GM19240 (cell line): ENCODE measurements at regions not wholly inside any gene's neighbourhood (a gene's known extent, or its start where the extent isn't known, plus 50 kb on each side); places are given as distances from the start of the nearest gene placed in this dataset.

Experiments used
- DNase-seq: peaks from one replicate; pipeline ENCODE4 v3.0.0; 2011; ENCODE audit warnings: low spot score; ENCODE audit not compliant: insufficient read length

DNA sequence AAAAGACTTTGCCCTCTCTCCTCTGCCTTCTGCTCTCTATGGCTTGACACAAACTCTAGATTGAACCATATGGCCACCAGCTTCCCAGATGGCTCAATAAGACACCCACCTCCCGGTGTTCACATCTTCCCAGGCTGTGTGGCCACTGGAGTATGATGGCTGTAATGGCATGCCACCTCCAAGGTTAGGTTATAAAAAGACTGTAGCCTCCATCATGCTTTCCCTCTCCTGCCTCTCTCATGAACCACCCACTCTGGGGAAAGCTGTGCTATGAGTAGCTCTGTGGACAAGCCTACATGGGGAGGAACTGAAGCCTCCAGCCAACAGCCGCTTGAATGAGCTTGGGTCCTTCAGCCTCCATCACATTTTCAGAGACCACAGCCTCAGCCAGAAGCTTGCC lies 479.2 kb downstream of the MIAT start:
- no peak for DNase-seq

DNA sequence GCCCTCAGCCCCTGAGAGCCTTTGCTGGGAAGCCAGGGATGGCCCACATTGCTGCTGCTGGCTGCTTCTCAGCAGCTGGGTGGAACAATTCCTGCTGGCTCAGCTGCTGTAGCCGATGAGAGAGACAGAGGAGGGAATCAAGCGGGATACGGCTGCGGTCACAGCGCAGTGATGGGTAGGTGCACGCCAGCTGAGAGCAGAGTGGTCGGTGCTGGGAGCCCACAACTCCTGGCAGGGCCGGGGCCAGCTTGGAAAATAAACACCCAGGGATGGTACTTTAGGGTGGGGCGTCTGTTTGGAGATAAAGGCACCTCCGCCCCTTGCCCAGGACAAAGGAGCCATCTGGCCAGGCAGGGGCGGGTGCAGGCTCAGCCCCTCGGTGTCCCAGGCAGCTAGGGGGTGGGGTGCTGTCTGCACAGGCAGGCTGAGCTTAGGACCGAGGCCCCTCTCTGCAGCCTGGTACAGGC lies 480.5 kb downstream of the MIAT start:
- DNase-seq = no peak

DNA sequence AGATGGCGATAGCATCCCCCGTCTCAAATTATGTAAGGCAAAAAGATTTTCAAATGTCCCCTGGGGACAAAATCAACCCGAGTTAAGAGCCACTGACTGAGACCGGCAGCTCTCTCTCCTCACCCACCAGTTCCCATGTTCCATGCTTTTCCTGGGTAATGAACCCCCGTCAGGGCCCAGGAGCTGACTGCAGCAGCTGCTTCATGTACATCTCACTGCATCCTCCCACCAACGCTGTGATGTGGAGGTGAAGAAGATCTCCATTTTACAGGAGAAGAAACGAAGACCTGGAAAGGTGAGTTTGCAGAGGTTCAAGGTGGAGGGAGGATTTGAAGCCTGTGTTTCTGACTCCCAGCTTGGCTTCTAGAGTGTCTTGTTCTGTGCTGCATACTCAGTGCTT lies 481.1 kb downstream of the MIAT start:
- DNase-seq = no peak

DNA sequence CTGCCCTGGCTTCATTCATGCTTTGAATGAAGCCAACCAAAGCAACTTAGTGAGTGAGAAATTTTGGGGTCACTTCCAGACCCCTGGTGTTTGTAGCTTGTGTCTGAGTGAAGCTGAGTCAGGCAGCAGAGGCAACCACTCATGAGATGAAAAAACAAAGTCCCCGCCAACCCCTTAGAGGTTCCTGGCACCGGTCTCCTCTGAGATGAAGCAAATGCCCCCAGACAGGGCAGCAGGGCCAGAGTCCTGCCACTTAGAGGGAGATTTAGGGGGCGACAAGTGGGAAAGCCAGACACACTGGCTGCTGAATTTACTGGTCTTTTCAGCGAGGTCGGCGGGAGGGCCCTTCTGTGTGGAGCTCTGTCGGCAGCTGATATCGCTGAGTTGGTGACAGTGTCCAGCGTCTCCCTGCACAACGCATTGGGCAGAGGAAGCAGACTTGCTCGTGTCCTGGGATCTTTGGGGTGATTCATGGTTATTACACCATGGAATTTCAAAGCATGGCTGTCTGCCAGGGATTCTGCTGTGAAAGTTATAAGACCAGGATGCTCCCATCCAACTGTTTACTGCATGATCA lies 482.6 kb downstream of the MIAT start:
- DNase-seq = no peak

DNA sequence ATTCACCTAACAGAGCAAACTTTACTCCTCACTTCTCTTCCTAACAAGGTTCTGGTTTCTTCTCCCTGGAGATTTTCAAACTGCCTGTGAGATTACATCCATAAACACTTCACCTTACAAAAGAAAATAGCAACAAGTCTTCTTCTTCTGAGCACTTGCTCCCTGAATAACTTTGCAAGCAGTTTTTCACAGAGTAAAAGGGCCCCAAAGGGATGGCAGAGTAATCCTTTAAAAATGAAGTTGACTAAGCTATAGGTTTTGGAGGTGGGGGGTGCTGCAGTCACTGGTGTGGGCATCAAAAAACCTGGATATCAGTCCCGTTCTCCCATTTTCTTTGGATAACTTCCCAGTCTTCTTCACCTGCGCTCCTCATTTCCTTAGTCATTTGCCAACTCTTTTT lies 484.9 kb downstream of the MIAT start:
- no peak for DNase-seq

DNA sequence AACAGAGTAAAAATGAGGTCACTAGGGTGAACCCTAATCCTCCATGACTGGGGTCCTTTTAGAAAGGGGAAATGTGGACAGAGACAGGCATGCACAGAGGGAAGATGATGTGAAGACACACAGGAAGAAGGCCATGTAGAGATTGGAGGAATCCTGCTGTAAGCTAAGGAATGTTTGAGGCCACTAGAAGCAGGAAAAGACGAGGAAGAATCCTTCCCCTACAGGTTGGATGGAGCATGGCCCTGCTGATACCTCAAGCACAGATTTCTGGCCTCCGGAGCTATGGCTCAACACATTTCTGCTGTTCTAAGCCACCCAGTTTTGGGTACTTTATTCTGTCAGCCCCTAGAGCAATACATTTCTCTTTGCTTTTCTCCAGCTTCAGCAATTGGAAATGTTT lies 486.9 kb downstream of the MIAT start:
- no peak for DNase-seq

DNA sequence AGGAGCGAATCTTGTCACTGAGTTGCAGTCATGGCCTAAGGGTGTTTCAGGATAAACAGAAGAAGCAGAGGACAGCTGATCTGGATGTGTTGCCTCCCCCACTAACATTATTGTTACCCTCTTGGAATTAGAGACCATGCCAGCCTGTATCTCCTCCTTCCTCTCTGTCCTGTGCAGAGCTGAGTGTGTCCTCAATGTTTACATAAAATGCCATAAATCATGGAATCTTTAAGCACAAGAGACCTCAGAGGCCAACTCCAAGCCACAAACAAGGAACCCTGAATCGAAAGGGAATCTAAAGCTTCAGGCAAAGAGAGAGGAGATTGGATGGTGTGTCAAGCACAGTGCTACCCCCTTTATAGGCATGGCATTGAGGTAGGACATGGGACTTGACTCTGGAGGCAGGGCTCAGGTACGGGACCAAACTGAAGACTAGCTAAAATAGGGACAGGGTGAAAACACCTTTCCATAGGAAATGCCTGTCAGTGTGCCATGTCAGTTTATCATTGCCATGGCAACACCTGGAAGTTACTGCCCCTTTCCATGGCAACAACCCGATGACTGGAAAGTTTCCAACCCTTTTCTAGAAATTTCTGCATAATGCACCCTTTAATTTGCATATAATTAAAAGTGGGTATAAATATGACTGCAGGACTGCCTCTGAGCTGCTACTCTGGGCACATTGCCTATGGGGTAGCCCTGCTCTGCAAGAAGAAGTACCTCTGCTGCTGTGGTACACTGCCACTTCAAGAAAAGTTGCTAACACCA lies 489.7 kb downstream of the MIAT start:
- no peak for DNase-seq

DNA sequence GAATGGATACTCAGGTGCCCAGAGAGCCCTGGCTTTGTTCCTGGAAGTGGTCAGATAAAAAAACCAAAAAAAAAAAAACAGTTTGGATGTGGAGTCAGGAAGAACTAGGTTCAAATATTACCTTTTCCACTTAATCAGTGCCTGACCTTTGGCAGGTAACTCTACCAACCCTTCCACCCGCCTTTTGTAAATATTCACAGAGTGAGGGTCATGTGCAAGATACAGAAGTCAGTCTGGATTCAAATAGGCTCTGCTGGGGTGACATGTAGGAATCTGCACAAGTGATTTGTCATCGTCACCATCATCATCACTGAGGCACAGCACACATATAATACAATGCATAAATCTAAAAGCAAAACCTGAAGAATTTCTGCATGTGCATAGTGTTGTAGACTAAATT lies 490.7 kb downstream of the MIAT start:
- no peak for DNase-seq

DNA sequence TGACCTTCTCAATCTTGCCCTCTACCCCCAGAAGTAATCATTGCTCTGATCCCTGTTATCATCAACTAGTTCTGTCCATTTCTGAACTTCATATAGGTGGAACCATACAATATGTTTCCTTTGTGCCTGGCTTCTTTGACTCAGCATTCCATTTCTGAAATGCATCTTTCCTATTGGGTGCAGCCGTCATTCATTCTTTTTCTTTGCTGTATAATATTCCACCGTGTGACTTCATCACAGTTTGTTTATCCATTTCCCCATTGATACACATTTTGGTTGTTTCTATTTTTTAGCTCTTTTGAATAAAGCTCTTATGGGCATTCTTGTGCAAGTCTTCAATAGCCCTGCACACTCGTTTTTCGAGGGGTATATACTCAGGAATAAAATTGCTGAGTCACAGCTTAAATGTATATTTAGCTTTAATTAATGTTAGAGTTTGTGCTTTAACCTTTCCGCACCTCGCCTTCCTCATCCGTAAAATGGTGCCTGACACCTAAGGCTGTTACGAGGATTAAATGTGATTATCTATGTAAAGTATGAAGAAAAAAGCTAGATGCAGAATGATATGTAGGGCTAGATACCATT lies 491.6 kb downstream of the MIAT start:
- no peak for DNase-seq

DNA sequence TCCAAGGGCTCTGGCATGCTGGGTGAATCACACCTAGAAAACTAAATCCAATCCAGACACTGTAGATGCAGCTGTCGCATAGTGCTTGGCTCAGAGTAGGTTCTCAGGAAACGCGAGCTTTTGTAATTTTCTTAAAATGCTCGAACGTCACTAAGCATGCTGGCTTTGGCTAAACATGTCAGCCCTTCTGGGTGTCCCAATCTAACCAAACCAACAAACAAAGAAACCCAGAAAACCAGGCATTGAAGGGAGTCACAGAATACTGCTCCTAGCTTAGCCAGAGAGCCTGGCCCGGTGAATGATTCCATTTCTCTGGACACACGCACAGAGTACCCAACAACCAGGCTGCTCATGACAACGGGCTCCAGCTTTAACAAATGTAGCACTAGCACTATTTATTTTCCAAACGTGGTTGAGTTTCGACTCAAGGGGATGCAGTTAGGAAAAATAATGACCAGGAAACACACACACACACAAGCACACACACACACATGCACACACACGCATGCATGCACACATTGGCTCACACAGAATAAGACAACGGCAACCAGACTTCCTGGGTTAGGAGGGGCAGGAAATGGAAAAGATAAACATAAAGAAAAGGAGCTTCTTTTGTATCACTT lies 492.6 kb downstream of the MIAT start:
- no peak for DNase-seq

DNA sequence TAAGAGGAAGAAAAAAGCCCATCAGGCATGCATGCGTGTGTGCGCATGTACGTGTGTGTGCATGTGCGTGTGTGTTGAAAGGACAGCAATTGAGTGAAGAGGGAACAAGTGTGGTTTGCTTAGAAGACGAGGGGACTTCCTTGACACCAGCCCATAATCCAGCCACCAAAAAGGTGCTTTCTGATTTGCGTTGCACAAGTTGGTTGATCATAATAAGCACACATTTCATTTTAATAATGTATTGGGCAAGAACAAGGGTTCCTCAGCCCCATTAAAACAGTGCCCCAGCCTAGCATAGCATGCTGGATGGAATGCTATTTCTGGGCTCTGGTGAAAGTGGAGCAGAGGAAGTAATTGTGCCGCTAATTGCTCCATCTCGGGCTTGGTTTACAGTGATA lies 493.2 kb downstream of the MIAT start:
- no peak for DNase-seq

DNA sequence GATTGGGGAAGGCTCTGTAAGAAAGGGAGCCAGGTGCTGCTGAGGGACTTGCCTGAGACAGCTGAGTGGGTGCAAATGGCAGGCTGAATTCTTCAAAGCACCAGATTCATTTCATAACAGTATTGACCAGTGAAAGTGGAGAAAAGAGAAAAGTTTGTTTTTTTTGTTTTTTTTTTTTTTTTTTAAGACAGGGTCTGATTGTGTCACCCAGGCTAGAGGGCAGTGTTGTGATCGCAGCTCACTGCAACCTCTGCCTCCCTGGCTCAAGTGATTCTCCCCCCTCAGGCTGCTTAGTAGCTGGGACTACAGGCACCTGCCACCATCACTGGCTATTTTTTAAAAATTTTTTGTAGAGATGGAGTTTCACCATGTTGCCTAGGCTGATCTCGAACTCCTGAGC lies 494.0 kb downstream of the MIAT start:
- no peak for DNase-seq

DNA sequence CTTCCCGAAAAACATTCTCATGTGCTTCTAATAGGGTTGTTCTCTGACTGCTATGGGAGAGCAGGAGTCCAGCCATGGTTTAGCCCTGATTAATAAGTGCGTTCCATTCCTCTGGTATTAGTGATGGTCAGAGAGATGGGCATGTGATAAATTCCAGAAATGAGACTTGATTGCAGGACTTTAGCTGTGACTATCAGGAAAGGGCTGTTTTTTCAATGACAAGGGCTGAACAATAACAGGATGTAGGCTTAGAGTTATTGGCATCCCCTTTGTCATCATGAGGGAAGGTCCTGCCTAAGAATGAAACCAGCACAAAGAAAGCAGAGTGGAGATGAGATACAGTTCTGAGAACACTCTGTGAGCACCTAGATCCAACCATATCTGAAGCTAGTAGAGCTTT lies 494.6 kb downstream of the MIAT start:
- DNase-seq = no peak

DNA sequence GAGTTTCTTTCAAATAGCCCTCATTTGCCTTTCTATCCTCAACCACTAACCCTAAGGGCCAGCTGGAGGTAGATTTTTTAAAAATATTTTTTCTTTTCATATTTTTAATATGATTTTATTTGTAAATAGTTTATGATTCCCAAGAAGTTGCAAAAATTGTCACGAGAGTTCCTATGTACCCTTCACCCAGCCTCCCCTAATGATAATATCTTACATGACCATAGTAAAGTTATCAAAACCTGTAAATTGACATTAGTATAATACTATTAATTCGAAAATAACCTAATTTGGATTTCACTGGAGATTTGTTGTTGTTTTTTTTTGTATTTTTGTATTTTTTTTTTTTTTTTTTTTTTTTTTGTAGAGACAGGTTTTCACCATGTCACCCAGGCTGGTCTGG lies 495.5 kb downstream of the MIAT start:
- DNase-seq = no peak

DNA sequence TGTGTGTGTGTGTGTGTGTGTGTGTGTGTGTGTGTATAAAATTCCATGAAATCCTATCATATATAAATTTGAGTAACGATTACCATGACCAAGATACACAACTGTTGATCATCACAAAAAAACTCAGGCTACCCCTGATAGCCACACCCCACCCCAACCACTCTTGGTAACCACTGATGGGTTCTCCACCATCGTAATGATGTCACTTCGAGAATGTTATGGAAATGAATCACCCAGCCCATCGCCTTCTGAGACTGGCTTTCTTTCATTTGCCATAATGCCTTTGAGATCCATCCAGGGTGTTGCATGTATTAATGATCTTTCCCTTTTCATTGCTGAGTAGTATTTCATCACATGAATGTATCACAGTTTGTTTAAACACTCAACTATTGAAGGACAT lies 496.0 kb downstream of the MIAT start:
- DNase-seq = no peak

DNA sequence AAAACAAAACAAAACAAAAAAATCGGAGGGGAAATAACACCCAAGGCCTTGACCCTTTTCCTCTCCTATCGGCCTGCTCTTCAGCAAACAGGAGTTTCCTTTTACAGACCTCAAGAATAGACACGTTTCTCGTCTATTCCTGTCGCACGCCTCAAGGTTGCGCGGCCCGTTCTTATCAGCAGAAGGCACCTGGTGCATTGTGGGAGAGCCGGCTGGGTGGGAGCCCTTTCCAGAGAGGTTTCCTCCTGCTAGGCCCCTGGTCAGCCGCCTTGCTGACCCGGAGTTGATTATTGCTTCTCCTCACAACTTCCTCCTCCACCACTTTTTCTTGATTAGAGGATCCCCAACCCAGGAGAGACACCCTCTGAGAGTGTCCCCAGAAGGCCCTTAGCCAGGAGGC lies 497.3 kb downstream of the MIAT start:
- no peak for DNase-seq

DNA sequence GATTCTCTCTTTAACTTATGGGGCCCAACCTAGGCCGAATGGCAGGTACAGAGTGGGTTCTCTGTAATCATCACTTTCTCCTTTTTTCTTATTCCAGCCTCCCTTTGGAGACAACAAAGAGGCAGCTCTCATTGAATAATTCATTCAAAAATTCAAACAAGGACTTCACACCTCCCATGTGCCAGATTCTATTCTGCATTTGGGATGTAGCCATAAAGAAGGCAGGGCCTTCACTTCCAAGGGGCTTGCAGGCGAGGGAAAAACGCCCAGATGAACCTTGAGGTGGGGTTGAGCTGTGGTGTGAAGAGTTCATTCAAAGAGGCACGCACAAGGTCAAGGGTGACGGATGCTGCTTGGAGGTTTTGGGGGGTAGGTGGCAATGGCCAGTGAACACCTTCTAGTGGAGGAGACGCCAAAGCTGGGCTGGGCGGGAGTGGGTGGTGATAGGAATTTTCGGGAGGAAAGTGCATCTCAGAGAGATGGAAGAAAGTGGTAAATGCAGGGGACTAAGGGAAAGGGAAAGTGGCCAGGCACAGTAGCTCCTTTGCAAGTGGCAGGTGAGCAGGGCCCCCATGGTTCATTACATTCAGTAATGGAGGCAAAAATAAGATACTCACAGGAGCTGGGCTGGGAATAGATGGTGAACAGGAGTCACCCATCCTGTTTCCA lies 499.6 kb downstream of the MIAT start:
- no peak for DNase-seq

DNA sequence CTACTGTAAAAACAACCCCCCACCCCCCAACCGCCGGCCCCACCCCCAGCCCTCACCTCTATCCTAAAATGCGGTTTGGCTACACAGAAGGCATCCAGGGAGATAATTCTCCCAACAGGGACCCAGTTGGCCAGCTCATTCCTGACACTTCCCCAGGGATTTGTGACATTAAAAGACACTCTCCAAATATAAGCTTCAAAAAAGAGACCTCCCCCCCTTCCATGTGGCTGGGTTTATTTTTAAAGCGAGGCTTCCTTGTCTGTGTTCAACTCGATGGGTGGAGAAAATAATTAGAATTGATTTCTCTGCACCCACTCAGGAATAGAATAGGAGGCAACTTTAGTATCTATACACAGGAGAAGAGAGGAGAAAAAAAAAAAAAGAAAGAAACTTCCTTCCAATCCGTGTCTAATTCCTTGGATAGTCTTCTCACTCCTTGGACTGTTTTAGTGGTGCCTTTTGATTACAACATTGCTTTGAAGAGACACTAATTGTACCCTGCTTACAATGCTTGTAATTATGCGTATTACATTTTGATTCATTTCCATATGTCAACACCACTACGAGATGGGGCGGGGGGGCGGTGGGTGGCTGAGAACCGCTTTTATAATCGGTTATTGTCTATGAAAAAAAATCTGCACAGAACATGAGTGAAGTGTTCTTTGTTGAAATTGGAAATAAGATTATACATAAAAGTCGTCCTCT lies 500.4 kb downstream of the MIAT start:
- no peak for DNase-seq

DNA sequence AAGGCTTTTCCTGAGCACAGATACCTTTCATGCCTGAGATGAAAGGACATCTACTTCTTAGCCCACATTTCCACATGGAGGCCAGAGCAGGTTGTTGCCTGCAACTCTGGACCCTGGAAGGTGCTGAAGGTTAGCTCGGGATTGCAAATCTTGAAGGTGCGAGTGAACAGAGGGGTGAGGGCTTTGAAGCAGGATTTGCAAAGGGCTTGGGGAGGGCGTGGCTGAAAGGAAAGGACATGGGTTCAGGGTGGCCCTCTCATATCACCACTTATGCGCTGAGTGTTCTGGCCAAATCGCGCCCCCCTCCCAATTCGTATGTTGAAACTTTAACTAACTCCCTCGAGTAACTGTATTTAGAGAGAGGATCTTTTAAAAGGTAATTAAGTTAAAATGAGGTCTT lies 501.6 kb downstream of the MIAT start:
- no peak for DNase-seq

DNA sequence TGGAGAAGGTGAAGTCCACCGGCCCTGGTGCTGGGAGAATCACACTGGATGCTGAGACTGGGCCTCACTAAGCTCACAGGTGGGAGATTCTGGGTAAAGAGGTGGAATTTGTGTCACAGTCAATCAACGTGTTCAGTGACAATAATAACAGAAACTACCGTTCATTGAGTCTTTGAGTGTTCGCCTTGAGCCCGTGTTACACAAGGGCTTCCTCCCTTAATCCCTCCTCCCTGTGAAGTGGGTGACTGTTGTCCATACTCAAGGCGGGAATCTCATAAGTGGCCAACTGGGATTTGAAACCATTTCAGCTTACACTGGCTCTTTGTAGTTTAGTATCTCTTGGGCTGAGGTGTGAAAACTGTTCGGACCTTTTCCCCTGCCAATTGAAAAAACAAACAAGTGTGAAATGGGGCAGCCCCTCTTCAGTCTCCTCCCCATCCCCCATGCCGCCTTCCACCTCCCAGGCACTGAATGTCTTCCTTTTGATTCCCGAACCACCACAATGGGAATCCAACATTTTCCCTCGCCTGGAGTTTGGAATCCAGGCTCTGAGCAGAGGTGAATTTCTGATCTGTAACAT lies 502.4 kb downstream of the MIAT start:
- DNase-seq = no peak
